GM18499 (cell line): ENCODE measurements at regions not wholly inside any gene's neighbourhood (a gene's known extent, or its start where the extent isn't known, plus 50 kb on each side); places are given as distances from the start of the nearest gene placed in this dataset.

ENCODE experiments used
- ATAC-seq: cut with Tn5 transposase; IDR thresholded peaks from one replicate; pipeline ENCODE4 v1.9.1; 2021; ENCODE audit warnings: moderate number of reproducible peaks; ENCODE audit not compliant: insufficient read depth, unreplicated experiment

DNA sequence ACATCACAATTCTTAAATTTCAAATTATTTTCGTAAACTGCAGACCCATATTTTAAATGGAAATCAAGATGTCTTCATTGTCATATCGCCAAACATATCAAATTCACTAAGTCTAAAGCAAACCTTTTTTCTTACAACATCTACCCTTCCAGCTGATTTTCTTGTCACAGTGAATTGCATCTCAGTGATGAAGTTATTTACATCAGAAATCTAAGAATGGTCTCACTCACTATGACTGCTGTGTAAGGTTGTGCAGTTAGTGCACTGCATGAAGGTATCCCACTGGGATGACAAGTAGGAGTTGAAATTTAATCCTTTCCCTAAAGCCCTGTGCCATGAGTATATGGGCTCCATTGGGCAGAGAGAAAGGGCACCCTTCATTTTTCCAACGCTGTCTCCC is 399.4 kb upstream of the ITGA1 start:
- no peak for ATAC-seq

- no peak for ATAC-seq
These were observed 395.4 kb upstream of the ITGA1 start for GRCh38 chr5:52392321-52392720.

DNA sequence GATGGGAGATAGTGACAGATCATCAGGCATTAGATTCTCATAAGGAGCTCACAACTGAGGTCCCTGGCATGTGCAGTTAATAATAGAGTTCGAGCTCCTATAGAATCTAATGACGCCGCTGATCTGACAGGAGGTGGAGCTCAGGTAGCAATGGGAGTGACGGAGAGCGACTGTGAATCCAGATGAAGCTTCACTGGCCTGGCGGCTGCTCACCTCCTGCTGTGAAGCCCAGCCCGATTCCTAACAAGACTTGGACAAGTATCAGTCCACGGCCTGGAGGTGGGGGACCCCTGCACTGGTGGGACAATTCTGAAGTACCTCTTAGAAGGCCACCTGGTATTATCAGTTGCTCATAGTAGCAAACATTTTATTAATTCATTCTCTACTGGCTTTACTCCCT is 377.9 kb upstream of the ITGA1 start:
- no peak for ATAC-seq

DNA sequence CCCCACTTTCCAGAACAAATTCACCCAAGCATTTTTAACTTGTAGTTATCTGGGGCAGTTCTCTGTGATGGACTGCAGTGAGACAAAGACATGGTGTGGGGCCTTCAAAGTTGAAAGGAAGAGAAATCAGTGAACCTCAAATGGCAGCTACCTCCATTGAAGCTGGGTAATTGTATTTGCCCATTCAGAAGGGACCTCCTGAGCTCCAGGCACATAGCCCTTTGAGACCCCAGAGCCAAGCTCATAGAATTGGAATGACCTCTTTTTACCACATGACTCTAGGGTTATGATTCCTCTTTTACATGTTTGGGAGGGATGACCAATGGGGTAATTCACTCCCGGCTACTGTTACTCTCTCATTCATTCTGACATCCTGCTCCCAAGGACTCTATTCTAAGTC is 368.4 kb upstream of the ITGA1 start:
- no peak for ATAC-seq

DNA sequence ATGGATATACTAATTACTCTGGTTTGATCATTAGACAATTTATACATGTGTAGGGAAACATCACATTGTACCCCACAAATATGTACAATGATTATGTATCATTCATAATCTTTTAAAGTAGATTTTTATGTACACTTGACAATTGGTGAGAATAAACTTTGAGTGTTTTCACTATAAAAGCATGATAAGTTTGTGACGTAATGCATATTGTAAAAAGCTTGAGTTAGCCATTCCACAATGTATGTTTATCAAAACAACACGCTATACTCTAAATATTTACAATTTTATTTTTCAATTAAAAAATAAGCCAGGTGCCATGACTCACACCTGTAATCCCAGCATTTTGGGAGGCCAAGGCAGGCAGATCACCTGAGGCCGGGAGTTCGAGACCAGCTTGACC is 360.1 kb upstream of the ITGA1 start:
- ATAC-seq: no peak

GRCh38 chr5:52428977-52429489 is 358.7 kb upstream of the ITGA1 start:
- no peak for ATAC-seq

DNA sequence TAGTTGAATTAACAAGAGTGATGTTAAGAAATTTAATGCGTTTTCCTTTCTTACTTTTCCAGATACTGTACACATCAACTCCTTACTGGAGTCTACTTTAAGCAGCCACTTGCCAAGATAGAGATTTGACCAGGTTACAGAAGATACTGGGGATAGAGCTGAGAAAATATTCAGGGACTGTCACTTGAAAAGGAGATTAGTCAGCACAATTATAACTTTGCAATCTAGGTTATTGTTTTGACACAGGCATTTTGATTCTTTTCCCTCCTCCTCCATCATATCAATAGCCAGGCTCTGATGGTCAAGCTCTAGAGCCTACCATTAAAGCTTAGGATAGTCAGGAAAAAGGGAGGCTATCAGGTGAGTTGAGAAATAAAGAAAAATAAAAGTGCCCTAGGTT is 345.9 kb upstream of the ITGA1 start:
- no peak for ATAC-seq

DNA sequence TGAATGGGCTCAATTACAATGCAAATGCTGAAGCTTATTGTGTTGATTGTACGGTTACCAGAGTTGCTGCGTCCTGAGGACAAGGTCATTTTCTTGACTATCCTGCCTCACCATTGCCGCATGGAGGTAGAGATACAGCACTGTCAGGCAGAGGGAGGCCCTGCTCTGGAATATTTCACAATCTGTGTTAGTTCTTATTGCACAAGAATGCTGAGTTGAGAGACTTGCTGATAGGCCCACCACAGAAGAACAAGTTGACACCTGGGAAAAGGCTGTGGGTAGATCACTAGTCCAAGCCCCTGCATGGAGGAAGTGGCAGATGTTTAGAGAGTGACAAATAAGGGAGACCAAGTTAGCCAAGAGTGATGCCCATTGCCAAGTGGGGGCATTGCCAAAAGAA is 344.5 kb upstream of the ITGA1 start:
- ATAC-seq: no peak

GRCh38 chr5:52448111-52448510 is 339.6 kb upstream of the ITGA1 start:
- no peak for ATAC-seq

- ATAC-seq: no peak
These were observed 338.2 kb upstream of the ITGA1 start for GRCh38 chr5:52449516-52449915.

- ATAC-seq: no peak
These were observed 335.6 kb upstream of the ITGA1 start for GRCh38 chr5:52452098-52452497.

DNA sequence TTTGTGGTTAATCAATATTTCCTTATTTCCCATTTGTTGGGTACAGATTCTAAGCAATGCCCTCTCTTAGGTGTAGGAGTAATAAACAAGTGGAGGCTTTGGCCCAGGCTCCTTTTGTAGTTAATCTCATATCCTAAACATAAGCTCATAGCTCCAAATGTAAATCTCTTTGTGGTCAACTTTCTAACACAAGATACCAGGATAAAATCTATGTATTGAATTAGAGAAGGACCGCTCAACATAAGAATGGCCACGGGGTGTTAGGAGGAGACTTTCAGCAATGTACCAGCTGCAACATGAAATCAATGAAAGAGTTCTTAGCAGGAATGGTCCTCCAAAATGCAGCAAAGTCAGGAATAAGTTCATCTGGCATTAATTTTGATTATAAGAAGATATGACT is 334.5 kb upstream of the ITGA1 start:
- ATAC-seq: no peak

DNA sequence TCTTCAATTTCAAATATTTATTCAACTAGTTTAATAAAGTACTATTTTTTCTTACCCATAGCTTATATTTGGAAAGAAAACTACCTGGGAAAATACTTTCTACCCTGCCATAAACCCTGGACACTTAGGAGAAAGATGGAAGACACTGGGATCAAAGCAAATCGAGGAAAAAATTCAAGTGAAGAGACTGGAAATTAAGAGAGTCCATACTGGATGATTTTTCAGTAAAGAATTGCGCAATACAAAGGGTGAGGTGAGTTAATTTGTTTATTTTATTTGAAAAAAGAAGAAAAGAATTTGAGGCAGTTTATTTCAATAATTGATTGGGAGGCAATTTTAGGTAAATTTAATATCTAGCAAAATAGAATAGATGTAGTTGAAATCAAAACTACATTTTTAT is 331.8 kb upstream of the ITGA1 start:
- ATAC-seq: no peak

GRCh38 chr5:52457810-52458209 is 329.9 kb upstream of the ITGA1 start:
- no peak for ATAC-seq

DNA sequence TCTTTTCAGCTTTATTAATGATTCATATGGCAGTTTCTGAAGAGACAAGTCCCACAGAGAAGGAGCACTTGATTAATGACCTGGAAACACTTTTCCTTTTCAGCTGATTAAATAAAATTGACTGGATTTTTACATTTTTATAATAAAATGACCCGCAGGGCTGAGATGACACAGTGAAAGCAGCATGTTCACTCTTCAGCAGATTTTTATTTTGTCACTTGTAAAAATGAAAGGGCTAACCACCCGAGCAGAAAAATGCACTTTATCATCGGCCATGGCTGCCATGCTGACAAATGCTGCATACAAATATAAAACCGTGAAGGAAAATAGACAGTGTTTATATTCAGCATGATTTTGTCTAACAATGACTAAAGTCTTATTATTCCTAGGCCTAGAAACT is 321.6 kb upstream of the ITGA1 start:
- ATAC-seq: no peak

GRCh38 chr5:52466749-52467520 is 320.8 kb upstream of the ITGA1 start:
- no peak for ATAC-seq

DNA sequence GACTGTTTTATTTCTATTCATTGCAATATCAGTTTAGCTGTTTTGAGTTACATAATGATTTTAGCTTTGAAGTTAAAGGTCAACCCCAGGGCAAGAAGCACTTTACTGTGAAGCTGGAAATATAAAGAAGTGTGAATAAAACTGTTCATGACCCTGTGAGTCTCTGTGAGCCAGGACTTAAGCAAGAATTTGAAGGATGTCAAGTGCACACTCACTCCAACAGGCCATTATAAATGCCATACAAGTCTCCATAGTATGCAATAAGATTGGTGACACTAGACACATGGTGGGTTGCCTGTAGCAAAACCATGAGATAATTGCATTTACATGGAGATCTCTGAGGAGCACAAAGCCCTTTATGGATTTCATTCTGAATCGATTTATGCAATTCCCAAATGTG is 318.7 kb upstream of the ITGA1 start:
- no peak for ATAC-seq

DNA sequence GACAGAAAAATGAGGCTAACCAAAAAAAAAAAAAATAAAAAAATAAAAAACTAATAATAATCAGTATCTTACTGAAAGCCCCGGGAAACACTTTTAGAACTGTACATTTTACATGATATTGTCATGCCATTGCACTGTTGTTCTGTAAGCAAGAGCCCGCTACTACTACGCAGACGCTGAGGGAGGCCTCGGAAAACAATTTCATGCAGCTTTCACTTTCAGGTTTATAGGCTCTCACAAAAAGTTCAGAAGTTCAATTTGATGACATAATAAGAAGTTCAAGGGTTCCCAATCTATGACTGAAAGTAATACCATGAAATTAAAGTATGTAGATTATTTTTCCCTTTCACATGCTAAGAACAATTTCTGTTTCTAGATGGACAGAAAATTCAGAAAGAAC is 318.3 kb upstream of the ITGA1 start:
- peak; percentile 79 for ATAC-seq

DNA sequence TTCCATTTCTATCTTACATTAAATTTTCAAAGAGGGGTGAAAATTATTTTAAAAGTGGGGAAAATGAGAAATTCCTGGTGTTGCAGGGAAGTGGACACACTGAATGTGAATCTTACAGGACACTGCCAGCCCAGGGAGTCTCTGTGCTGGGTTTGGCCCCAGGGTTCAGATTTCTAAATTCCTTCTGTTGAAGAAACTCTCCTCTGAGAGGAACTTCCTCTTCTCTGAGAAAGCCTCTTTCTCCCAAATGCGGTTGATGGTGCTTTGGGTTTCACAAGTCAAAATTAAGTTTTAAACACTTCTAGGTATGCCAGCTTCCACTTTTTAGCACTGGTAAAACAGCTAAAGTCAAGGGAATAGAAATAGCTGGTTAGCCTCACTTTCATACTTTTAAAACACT is 317.9 kb upstream of the ITGA1 start:
- ATAC-seq: no peak

- no peak for ATAC-seq
These were observed 311.4 kb upstream of the ITGA1 start for GRCh38 chr5:52476346-52476745.

GRCh38 chr5:52481201-52481600 is 306.5 kb upstream of the ITGA1 start:
- no peak for ATAC-seq

DNA sequence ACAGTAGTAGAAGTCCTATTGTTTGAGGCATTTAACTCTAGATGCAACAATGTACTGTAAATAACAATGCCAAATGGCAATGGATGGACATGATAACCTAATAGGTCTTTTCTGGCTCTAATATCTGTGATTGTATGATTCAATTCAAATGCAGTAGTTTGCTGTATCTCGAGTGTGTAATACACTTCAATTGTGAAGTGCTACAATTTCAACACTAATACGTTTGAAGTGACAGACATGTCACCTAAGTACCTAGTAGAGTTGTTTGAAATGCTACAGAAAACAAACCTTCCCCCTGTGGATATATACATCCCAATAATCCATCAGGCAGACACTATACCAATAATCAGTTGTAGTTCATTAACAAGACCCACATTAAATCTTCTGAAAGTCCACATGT is 305.9 kb upstream of the ITGA1 start:
- ATAC-seq: no peak
